ELR (cell line): ENCODE measurements at regions not wholly inside any gene's neighbourhood (a gene's known extent, or its start where the extent isn't known, plus 50 kb on each side); places are given as distances from the start of the nearest gene placed in this dataset.

Experiments used
- DNase-seq: peaks from one replicate; pipeline ENCODE4 v3.0.0-alpha.2; 2015; ENCODE audit warnings: low read depth

DNA sequence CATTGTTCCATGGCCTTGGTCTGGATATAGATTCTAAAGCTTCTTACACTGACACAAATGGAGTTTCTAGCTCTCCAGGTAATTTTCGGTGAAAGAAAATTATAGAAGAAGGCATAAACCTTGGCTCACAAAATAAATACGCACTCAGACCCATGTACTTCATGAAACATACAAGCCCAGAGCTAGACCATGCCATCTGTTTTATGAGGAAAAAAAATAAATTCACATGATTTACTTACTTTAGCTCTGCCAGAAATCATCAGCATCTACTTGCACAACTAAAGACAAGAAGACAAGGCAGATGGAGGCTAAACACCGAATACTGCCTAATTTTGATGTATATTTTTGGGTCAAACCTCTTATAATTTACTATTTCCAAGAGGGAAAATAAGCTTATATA is 197.4 kb upstream of the KLF14 start:
- DNase-seq = no peak

DNA sequence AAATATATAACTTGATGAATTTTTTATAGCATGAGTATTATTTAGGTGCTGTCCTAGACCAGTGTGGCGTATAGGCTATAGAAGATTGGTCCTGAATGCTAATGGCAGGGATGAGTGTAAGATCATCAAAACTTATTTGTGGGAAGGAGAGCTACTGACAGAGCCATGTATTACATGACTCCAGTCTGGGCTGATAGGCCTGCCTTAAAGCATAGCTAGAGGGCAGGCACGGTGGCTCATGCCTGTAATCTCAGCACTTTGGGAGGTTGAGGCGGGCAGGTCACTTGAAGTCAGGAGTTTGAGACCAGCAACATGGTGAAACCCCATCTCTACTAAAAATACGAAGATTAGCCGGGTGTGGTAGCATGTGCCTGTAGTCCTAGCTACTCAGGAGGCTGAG is 198.1 kb upstream of the KLF14 start:
- no peak for DNase-seq

DNA sequence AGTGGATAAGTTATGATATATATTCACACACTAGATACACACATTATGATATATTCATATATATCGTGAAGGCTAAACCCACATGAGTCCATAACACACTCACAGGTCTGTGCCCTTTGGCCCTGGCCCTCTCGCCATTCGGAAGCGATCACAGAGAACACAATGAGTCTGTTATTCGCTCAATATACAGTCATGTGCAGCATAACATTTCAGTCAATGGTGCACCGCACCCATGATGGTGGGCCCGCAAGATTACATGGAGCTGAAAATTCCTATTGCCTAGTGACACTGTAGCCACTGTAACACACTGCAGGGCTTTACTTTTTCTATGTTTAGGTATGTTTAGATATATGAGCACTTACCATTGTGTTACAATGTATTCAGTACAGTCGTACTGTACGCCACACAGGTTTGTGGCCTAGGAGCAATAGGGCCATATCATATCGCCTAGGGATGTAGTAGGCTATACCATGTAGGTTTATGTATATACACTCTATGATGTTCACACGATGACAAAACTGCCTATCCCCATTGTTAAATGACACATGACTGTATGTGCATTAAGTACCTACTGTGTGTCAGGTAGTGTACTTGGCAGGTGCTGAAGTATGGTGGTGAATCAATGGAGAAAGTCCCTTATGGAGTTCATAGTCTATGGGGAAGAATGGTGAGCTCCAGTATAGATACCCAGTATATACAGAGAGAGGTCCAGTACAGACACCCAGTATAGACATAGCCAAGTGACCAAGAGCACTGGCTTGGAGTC is 198.8 kb upstream of the KLF14 start:
- DNase-seq = no peak

DNA sequence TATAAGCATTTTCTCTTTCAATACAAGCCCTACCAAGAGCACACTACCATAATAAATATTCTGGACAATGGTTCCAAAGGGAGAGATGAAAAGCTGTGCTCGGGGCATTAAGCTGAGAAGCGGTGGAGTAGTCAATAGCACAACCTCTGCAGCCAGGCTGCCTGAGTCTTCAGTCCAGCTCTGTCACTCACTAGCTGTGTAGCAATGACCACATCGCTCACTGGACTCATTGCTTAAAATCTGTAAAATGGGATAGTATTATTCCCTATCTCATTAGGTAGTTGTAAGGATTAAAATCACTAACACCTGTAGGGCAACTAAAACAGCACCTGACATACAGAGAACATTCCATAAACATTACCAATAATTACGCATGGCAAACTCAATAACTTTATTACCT is 199.9 kb upstream of the KLF14 start:
- no peak for DNase-seq

DNA sequence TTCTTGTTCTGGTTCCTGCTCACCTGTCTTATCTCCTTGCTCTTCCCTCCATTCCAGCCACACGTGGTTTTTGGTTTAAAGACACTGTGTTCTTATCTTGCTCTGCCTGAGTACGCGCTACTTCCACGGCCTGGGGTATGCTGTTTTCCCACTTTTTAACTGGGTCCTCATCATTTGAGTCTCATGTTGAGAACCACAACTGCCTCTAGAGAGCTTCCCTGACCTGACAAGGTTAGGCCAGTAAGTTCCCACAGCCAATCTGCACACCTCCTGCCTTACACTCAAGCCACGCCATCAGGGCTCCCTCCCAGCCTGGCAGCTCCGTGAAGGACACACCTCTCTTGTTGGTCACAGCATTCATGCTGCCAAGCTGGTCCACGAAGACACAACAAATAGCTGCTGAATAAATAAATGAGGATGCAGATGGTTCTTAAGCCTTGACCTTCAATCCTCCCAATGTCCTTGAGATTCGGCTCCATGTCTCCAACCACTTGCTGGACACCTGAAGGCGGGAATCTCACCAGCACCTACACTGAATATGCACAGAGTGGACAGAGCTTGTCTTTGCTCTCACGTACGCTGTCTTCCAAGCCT is 201.7 kb upstream of the KLF14 start:
- DNase-seq = no peak

DNA sequence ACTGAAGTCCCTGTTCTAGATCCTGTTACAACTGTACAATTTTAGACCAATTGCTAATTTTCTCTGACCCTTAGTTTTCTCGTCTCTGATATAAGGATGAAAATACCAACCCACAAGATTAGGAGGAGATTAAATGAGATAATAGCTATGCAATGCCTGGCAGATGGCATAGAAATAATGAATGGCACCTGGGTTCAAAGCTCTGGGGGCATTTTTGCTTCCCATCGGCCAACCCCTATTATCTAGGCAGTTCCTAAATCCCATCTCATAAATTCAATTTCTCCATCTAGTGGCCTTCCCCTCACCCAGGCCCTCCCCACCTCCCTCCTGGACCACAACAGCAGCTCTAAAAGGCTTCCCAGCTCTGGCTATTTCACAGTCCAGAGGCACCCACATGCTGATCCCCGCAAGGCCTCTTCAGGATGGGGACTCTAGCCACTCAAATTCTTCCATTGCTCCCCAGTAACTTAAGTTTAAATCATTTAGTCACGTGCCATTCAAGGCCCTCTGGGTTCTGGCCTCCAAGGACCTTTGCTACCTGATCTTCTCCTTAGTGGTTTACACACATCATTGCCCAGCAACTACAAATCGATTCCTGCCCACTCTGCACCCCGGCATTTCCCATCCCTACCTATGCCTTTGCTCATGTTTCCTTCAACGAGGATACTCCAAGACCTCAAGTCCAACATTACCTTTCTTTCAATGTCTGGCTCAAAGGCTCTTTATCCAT is 202.4 kb upstream of the KLF14 start:
- no peak for DNase-seq

DNA sequence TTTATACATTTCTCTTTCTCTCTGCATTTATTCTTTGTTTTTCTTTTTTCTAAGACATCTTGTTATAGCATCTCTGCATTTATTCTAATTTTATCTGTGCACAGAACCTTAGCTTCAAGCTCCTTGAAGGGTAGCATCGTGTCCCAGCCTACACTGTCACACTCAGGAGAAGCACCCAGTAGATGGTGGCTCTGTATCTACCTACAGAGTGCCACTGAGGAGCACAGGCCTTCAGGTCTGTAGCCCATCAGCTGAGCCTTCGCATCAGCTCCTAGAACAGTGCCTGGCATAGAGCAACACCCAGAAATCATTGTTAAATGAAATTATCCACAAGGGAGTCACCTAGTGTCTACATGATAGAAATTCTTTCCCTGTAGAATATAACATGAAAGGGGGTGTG is 203.0 kb upstream of the KLF14 start:
- DNase-seq = no peak

DNA sequence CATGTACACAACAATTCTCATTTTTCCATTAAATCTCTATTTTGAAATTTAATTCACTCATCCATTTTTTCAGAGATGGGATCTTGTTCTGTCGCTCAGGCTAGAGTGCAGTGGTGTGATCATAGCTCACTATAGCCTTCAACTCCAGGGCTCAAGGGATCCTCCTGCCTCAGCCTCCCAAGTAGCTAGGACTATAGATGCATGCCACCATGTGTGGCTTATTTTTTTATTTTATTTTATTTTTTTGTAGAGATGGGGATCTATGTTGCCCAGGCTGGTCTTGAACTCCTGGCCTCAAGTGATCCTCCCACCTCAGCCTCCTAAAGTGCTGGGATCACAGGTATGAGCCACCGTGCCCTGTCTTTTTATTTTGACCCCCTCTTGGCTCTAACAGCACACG is 203.8 kb upstream of the KLF14 start:
- DNase-seq = no peak

DNA sequence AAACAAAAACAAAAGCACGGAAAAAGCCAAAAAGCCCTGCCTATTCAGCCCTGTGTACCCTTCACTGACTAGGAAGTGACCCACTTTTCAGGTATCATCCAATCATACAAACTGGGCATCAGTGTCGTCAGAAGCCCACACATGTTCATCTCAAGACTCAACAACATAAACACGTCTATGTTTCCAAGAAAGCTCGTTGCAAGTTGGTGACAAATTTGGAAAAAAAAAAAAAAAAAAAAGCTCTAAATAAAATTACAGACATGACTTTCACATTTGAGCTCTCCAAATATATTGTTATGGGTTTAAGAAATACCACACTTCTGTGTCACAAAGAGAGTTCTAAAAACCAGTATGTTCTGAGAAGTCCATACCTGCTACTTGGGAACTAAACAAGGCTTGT is 204.7 kb upstream of the KLF14 start:
- peak; percentile 34 for DNase-seq

DNA sequence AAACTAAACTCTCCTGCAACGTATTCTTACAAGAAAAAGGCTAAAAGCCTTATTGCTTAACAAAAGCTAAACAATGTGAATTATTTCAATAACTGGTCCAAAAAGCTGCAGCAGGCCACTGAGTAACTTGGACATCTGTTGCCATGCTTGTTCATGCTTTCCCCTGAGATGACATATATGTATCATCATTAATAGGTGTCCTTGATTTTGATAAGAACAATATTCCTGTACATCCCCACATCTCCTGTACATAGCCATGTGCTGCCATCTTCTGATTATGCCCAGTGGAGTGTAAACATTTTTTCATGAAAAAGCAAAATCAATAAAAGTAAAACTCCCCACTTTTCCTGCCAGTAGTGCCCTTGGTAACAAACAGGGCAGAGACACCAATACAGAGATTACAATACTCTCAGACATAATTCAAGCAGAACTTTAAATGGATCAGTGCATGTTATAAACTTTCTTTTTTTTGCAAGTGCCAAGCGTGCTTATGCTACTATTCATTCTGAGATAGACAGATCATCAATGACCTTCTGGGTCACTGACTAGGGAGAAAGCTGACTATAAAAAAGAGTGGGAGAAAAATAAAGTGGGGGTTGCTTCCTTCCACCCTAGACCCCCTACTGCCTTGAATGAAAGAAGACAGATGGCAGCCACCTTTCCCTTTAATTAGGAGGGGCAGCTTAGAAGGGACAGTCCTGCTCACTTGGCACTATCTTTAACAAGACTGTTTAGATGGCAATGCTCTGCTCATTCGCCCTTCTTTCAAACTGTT is 205.5 kb upstream of the KLF14 start:
- peak; percentile 48 for DNase-seq

DNA sequence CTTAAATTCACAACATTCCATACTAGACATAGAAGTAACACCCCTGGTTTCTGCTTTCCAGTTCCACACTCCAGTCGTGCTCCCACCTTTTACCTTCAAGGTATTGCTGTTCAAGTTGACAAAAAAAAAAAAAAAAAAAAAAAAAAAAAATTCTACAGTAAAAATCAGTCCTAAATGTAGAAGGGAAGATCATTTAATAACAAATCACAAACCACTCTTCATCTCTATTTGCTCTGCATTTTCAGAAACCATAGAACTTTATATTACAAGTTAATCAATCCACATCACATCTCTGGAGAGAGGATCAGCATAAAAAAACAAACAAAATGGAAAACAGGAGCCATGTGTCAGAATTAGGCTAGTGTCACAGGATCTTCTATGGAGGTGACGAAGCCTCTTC is 206.3 kb upstream of the KLF14 start:
- peak; percentile 23 for DNase-seq

DNA sequence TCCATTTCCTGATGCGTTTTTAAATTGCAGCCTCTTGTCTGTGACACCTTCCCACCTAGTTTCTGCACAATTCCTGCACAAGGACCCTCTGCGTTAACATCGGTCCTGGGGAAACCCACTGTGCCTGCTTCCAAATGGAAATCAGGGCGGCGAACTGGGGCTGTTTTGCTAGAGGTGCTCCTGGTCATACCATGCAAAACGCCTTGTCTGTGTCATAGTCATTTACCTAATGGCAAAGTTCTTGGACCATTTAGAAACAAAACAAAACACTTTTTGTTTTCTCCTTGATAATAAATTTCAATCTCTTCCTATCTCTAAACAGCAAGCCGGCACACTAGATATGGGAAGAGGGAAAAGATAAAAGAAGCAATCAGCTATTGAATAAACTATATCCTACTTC is 206.9 kb upstream of the KLF14 start:
- peak; percentile 25 for DNase-seq

DNA sequence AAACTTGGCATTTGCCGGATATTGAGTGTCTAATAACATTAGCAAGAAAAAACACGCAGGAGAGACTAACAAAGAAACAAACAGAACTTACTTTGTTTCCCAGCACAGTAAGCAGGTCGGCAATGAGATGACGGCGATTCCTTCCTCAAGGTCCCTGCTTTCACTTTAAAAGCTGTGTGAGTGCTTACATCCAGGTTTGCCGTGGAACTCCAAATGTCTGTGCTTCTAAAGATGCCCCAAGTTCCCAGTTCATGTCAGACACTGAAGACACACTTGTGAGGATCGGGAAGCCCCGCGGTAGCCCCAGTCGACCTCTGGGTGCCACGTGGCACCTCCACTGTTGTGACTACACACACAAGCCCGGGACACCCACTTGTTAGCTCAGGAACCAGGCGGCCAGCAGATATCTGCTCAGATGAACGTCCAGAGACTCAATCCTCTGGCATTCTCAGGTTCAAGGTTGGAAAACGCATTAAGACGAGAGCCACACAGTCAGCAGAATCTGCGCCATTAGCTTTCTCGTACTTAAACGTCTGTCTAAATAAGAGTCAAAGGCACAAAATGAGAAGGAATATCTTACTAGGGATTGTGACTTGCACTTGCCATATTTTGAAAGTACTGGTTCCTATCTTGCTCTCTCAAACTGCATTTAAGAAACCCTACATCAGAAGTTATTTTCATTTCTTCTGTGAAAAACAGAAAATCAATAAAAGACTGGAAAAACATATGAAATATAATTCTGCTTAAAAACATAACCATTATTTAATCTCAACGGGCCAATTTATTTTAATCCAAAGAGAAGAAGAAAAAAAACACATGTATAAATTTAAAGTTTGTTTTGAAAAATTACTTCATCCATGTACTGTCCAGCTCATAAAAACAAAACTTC is 207.6 kb upstream of the KLF14 start:
- peak; percentile 74 for DNase-seq

DNA sequence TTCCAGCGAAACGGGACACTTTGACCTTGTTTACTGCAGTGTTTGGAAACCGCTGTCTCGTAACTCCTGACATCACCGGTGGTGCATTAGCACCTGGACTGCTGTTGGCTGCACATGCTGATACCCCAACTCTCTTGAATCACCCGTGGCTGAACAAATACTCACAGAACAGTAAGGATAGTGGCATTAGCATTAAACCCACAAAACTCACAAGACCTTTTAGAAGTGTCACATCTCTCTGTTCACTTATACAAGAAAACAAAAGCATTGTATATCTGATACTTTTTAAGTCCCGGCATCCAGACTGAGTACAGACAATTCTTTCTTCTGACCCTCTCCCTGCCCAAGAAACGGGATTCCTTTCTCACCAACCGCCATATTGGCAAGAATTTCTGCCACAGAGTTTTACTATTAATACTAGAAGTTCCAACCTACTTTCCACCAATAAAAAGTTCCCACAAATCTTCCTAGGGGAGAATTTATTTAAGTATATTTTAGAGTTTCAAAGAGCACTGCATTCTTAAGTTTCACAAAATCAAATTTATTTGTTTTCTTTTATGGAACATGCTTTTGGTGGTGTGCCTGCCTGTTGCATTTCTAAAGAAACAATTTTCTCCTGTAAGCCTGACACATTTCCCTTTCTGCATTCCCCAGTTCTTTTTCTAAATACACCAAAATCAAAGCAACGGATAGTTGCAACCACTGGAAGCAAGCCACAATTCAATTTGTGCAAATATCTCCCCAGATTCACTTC is 208.4 kb upstream of the KLF14 start:
- peak; percentile 68 for DNase-seq

DNA sequence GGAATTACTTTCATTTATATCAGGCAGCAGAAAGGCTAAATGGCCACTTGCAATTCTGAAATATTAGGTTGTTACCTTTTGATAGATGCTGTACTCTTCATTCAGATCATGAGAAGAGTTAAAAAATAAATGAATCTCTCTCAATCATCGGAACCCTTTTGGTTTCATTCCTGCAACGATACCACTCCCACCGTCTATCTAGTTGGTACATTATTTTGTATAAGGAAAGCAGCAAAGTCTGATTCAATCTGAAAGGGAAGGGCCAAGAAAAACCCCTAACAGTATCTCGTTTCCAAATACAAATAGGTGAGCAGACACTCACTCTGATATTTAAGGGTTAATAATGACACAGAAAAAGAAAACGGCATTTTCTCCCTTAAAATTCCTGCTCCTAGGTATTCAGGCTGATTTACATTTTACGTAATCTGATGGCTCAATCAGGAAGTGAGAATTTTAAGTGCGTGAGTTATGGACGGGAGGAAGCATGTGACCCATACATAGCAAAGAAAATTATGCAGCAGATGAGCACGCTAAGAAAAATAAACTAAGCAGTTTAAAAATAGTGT is 209.4 kb upstream of the KLF14 start:
- peak; percentile 89 for DNase-seq

DNA sequence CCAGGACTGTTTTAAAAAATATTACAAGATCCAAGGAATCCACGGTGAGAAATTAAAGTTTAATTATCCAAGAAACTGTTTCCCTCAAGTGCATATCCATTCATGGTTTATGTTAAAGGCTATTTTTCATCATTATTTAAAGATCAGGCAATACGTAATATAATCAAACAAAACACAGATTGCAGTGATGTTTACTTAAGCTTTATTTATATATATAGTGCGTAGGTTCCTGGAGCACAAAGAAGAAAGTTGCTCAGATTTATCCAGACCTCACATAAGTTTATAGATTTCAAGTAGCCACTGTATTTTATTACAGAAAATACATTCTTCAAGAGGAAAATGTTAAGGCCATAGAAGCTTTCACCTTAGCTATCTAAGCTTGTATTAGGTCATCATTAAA is 210.0 kb upstream of the KLF14 start:
- DNase-seq = peak; percentile 37

DNA sequence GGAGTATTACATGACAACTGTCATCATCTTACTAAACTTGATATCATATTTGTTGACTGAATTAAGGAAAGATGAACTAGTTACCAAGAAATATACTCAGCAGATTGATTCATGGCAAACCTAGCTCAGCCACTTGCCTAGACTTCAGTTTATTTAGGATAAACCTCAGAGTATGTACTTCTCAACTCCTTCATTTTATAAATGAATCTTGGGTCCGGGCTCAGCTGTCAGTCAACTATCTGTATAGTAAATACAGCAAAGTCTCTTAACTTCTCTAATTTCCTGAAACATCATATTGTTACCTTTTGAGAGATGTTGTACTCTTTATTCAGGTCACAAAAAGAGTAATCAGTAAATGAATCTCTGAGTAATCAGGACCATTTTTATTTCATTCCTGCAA is 211.0 kb upstream of the KLF14 start:
- no peak for DNase-seq

DNA sequence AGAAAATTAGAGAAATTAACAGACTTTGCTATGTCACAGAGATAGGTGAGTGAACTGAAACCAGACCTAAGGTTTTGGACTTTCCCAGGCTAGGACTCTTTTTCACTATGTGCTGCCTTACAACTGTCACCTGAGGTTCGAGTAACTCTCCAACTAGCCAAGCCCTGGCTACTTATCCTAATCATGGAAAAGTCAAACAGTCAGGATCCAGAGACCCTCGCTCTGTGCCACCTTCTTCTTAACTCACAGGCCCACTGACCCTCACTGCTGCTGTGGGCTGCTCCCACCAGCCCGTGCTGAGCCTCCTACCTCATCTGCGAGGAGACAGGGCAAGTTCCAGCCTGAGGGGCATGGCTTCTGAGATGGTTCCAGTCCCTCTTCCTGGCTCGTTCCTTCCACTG is 211.4 kb upstream of the KLF14 start:
- DNase-seq = no peak

DNA sequence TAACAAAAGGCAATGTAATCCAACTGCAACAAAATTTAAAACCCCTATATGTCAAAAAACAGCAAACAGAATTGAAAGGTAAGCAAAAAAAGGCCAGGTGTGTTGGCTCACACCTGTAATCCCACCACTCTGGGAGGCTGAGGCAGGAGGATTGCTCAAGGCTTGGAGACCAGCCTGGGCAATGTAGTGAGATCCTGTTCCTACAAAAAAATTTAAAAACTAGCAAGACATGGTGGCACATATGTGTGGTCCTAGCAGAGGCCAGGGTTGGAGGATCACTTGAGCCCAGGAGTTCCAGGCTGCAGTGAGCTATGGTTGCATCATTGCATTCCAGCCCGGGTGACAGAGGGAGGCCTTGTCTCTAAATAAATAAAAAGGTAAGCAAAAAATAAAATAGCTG is 212.1 kb upstream of the KLF14 start:
- DNase-seq = peak; percentile 35

DNA sequence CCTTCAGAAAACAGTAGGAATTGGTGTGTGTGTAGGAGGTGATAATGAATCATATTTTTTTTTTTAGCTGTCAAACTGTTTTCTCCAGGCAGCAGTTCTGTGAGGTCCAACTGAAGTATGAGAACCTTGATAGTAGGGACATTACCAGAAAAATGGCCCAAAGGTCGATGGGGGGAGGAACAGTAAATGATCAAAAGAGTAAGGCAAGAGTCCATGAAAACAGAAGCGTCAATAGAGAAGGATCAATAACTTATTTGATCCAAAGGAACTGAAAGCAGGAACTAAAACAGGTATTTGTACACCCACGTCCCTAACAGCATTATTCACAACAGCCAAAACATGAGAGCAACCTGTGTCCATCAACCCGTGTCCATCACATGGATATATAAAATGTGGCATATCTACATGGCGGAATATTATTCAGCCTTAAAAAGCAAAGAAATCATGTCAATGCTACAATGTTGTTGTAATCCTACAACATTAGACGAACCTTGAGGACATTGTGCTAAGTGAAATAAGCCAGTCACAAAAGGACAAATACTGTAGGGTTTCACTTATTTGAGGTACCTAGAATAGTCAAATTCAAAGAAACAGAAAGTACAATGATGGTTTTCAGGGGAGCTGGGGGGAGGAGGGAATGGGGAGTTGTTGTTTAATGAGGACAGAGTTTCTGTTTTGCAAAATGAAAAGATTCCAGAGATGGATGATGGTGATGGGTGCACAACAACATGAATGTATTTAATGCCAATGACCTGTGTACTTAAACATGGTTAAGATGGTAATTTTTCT is 214.0 kb upstream of the KLF14 start:
- DNase-seq = no peak
